MCF 10A (cell line): ENCODE measurements at regions not wholly inside any gene's neighbourhood (a gene's known extent, or its start where the extent isn't known, plus 50 kb on each side); places are given as distances from the start of the nearest gene placed in this dataset.

Source experiments
- BruUV-seq: library from RNA; stranded (reverse); fragments of 400-500 nt; replicated peaks from 2 replicates; lab custom pipeline; 2021; lab: Mats Ljungman, UMichigan
- CTCF ChIA-PET: fragments of 300-600 bp; sonication (Branson Sonifier 250); formaldehyde crosslinking; extraction: SDS; loops from one replicate; lab custom pipeline; 2021; ENCODE audit warnings: antibody characterized with exemption, inconsistent platforms; lab: Yijun Ruan, JAX
- POLR2A ChIA-PET: fragments of 300-600, 350-650 bp; sonication (Branson Sonifier 250); formaldehyde crosslinking; extraction: SDS; loops from one replicate; lab custom pipeline; 2020; ENCODE audit warnings: antibody characterized with exemption, inconsistent platforms; lab: Yijun Ruan, JAX
- DNase-seq: peaks from one replicate; pipeline ENCODE4 v3.0.0-alpha.2; 2018; ENCODE audit not compliant: unreplicated experiment
- H3K27ac Mint-ChIP-seq: one replicate; pipeline ENCODE4 v1.8.0; 2022; ENCODE audit warnings: mild to moderate bottlenecking, low read depth, mixed read lengths; ENCODE audit not compliant: unreplicated experiment
- H3K27me3 Mint-ChIP-seq: one replicate; pipeline ENCODE4 v1.8.0; 2022; ENCODE audit warnings: mixed read lengths; ENCODE audit not compliant: insufficient read depth, unreplicated experiment
- H3K36me3 Mint-ChIP-seq: one replicate; pipeline ENCODE4 v1.8.0; 2022; ENCODE audit warnings: mild to moderate bottlenecking, moderate library complexity, mixed read lengths; ENCODE audit not compliant: insufficient read depth, unreplicated experiment
- H3K4me1 Mint-ChIP-seq: one replicate; pipeline ENCODE4 v1.8.0; 2022; ENCODE audit warnings: mixed read lengths; ENCODE audit not compliant: insufficient read depth, unreplicated experiment
- H3K4me3 Mint-ChIP-seq: one replicate; pipeline ENCODE4 v1.8.0; 2022; ENCODE audit warnings: mild to moderate bottlenecking, moderate library complexity, mixed read lengths; ENCODE audit not compliant: unreplicated experiment
- H3K9me3 Mint-ChIP-seq: one replicate; pipeline ENCODE4 v1.8.0; 2022; ENCODE audit warnings: mixed read lengths; ENCODE audit not compliant: unreplicated experiment
- intact Hi-C: fragments of 100-400 bp; cut with micrococcal nuclease; formaldehyde crosslinking; loops from 2 replicates; pipeline ENCODE4 v1.14.1; 2022
- TF ChIP-seq, protein P1 (sequence below): fragments of 200-600 bp; IDR thresholded peaks from one replicate; pipeline ENCODE4 v1.8.0; 2022; ENCODE audit warnings: antibody characterized with exemption, mild to moderate bottlenecking; ENCODE audit not compliant: unreplicated experiment

- H3K4me3 Mint-ChIP-seq: no peak overlapping the region
- no peaks in the 10 kb centered on the region for H3K36me3 Mint-ChIP-seq
- TF ChIP-seq, protein P1, sequence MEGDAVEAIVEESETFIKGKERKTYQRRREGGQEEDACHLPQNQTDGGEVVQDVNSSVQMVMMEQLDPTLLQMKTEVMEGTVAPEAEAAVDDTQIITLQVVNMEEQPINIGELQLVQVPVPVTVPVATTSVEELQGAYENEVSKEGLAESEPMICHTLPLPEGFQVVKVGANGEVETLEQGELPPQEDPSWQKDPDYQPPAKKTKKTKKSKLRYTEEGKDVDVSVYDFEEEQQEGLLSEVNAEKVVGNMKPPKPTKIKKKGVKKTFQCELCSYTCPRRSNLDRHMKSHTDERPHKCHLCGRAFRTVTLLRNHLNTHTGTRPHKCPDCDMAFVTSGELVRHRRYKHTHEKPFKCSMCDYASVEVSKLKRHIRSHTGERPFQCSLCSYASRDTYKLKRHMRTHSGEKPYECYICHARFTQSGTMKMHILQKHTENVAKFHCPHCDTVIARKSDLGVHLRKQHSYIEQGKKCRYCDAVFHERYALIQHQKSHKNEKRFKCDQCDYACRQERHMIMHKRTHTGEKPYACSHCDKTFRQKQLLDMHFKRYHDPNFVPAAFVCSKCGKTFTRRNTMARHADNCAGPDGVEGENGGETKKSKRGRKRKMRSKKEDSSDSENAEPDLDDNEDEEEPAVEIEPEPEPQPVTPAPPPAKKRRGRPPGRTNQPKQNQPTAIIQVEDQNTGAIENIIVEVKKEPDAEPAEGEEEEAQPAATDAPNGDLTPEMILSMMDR: no peak
- intact Hi-C loops: no loop called here
- DNase-seq: no peak
- ChIA-PET POLR2A (interaction anchor here (0.6 kb wide), 1 partner anchor 833 kb away, joined by 3 read pairs; no protein-coding TSS in a partner anchor), CTCF (interaction anchor here (0.7 to 1.2 kb wide), 2 partner anchors 11 to 994 kb away, joined by 3 to 4 read pairs; no protein-coding TSS in a partner anchor)
- H3K4me1 Mint-ChIP-seq: no peaks in the 10 kb centered on the region
- no peaks in the 10 kb centered on the region for H3K27me3 Mint-ChIP-seq
- BruUV-seq: no TSS peak
- no peaks in the 10 kb centered on the region for H3K9me3 Mint-ChIP-seq
- no peak overlapping the region for H3K27ac Mint-ChIP-seq
These were observed 310.5 kb upstream of the KIF2A start for GRCh38 chr5:61995486-61995885.

DNA sequence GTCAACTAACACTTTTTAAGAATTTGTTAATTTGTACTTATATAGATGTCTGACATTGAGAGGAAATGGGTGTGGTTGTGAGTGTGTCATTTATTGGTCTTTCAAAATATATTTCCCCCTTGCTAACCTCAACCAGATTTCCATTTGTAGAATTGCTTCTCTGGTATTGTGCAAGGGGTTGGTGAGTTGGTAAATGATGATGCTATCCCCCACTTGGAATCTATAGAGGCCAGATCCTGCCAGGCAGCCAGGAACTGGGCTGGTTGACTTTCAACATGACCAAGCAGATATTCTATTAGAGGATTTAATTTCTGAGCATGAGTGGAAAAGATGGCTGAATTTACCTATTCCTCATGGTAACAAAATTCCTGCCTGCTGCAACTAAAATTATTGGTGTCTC lies 306.6 kb upstream of the KIF2A start:
- no peaks in the 10 kb centered on the region for H3K27me3 Mint-ChIP-seq
- CTCF ChIA-PET: interaction anchor here (1.0 kb wide), 1 partner anchor 341 kb away, joined by 4 read pairs; no protein-coding TSS in a partner anchor
- POLR2A ChIA-PET: no interaction called here
- no peaks in the 10 kb centered on the region for H3K9me3 Mint-ChIP-seq
- intact Hi-C loops: no loop called here
- no peak overlapping the region for H3K4me3 Mint-ChIP-seq
- no peak overlapping the region for H3K27ac Mint-ChIP-seq
- peak; percentile 45 for DNase-seq
- BruUV-seq: no TSS peak
- H3K36me3 Mint-ChIP-seq: no peaks in the 10 kb centered on the region
- no peaks in the 10 kb centered on the region for H3K4me1 Mint-ChIP-seq
- TF ChIP-seq, protein P1: no peak

- H3K4me3 Mint-ChIP-seq: no peak overlapping the region
- CTCF ChIA-PET: no interaction called here
- TF ChIP-seq, protein P1: no peak
- H3K4me1 Mint-ChIP-seq: no peaks in the 10 kb centered on the region
- POLR2A ChIA-PET: no interaction called here
- no TSS peak for BruUV-seq
- no peaks in the 10 kb centered on the region for H3K36me3 Mint-ChIP-seq
- H3K9me3 Mint-ChIP-seq: no peaks in the 10 kb centered on the region
- intact Hi-C loops: no loop called here
- no peak for DNase-seq
- no peaks in the 10 kb centered on the region for H3K27me3 Mint-ChIP-seq
- no peak overlapping the region for H3K27ac Mint-ChIP-seq
These were observed 305.4 kb upstream of the KIF2A start for GRCh38 chr5:62000646-62001045.

DNA sequence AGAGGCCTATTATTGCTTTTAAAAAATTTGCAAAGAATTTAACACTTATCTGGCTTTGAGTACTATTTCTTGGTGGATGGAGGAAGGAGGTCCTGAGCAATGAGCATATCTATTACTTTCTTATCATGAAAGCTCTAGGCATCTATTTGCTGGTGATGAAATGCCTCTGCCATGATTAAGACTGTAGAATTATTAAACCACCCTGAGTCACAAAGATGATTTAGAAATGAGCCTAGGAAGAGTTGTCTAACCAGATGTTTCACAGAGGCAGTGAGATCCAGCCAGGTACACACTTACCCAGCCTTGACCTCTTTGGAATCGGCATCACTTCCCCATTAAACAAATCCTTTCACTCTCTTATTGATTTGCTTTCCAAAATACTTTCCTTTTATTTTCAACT lies 304.4 kb upstream of the KIF2A start:
- TF ChIP-seq, protein P1: no peak
- Mint-ChIP-seq H3K4me3 (no peak overlapping the region), H3K36me3 (no peaks in the 10 kb centered on the region), H3K27me3 (no peaks in the 10 kb centered on the region), H3K4me1 (no peaks in the 10 kb centered on the region), H3K9me3 (no peaks in the 10 kb centered on the region), H3K27ac (no peak overlapping the region)
- DNase-seq: no peak
- intact Hi-C loops: no loop called here
- POLR2A ChIA-PET: interaction anchor here (0.6 kb wide), 1 partner anchor 23 kb away, joined by 3 read pairs; no protein-coding TSS in a partner anchor
- no TSS peak for BruUV-seq
- CTCF ChIA-PET: interaction anchor here (0.6 kb wide), 1 partner anchor 225 kb away, joined by 3 read pairs; no protein-coding TSS in a partner anchor
